ENCODE measurements at regions not wholly inside any gene's neighbourhood (a gene's known extent, or its start where the extent isn't known, plus 50 kb on each side); places are given as distances from the start of the nearest gene placed in this dataset.

DNA sequence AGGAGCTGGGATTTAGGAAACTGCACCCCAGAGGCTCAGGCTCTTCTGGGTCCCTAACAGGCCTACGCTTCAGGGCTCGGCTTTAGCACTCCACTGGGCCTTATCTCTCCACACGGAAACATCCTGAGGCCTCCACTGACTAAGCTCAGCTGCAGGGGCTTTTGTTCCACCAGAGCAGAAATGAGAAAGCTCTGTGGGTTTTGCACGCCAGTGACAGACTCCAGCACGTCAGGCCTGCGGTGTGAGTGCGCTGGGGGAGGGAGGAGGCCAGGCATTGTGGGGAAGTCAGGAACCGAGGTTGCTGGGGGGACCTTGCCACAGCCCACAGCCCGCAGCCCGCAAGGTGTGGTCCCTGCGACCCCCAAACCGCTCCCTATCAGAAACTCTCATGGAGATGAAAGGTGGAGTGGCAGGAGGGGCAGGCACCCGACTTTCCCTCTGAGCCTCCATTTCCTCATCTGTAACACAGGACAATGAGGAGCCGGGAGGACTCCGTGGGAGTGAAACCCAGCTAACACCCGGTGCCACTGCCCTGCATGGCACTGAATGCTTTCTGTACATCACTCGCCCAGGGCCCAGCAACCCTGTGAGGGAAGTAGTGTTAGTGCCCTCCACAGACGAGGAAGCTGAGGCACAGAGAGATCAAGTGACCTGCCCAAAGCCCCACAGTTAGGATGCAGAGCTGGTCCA, 106.5 kb downstream of the TPRA1 start:
- peak in 1 of 2 donors; percentile 7 for DNase-seq

DNA sequence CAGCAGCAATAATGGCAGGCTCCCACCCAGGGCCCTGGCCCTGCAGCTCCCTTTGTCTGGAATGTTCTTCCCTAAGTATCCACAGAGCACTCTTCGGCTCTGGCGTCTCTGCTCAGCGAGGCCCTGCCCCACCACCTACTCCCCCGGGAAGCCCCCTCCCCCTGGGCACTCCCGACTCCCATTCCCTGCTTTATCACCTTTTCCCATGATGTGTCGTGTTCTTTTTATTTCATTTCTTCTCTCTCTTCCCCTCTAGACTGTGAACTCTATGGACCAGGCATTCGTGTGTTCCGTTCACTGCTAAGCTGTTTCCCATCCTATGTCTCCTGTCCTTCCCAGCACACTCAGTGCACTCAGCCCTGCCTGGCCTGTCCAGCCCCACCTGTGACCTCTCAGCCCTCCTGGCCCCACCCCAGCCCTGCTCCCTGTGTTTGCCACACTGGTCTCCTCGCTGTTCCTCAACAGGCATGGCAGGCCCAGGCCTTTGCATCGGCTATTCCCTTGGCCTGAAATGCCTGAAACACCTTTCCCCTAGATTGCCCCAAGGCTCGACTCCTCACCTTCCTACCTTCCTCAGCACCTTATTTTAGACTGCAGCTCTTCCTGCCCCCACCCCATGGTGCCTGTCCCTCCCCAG, 107.4 kb downstream of the TPRA1 start:
- no peak for DNase-seq

DNA sequence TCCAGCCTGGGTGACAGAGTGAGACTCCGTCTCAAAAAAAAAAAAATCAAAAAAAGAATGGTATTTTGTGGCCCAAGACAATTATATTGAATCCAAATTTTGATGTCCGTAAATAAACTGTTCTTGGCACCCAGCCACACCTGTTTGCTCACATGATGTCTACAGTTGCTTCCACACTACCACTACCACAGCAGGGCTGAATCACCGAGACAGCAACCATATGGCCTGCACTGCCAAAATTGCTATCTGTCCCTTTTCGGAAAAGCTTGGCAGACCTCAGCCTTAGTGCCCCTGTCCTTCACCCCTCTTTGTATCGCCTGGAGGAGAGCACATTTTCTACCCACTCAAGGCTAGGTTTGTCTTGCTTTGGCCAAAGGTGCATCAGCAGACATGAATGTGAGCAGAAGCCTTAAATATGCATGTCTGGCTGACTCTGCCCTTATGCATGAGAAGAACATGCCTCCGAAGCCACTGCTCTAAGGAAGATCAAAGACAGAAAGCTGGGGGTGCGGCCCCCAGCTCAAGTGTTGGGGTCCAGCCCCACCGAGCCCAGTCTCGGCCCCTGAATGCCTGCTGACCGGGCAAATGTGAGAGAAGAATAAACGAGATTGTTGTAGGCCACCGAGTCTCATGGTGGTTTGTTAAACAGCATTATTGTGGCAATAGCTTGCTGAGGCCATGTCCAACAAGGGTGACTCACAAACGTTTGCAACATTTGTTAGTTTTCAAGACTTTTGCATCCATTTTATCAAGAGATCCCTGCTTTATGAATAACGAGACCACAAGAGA, 108.1 kb downstream of the TPRA1 start:
- no peak for DNase-seq

DNA sequence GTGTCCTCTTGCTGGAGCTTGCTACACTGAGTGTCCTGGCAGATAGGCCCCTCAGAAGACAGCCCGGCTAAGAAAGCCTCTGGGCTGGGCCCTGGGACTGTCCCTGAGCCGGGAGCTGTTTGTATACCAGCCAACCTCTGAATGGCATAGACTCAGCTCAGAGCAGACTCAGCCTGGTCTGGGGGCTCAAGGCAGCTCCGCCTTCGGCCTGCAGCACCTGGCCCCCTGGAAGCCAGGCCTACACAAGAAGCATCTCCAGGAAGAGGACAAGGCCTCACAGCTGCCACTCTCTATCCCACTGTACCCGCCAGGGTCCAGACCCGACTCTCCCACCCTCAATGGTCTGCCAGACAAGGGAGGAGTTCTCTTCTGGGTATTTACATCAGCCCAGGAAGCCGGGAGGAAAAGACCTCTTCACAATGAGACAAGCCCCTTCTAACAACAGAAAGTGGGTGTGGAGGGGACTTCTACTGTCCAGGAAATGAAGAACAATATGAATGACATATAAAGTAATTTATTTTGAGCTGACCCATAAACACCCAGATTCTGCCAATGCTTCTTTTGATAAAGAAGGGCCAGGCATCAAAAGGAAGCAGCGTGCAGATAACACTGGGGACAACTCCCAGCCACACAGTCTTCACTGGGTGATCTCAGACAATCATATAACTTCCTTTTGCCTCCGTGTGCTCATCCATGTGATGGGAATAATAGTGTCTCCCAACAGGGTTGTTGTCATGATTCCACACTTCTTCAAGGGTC, 110.2 kb downstream of the TPRA1 start:
- DNase-seq = no peak

- DNase-seq = no peak
These were observed 111.1 kb downstream of the TPRA1 start for GRCh38 chr3:127479449-127479848.

DNA sequence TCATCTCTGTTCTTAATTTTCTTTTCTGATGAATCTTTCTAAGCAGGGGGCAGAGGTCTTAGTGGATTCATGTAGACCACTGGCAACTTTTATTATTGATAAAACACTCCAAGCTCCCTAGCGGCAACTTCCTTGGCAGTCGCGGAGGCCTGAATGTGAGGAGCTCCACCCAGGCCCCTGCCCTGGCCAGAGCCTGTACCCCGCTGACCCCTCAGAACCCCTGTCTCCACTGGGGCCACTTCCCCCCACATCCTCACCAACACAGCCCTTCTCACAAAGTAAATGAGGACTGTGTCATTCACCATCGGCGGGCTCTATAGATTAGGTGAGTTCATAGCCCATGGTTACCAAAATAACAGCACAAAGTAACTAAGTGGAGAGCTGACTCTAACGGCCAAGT, 111.6 kb downstream of the TPRA1 start:
- no peak for DNase-seq

- DNase-seq = no peak
These were observed 113.1 kb downstream of the TPRA1 start for GRCh38 chr3:127477396-127477795.

DNA sequence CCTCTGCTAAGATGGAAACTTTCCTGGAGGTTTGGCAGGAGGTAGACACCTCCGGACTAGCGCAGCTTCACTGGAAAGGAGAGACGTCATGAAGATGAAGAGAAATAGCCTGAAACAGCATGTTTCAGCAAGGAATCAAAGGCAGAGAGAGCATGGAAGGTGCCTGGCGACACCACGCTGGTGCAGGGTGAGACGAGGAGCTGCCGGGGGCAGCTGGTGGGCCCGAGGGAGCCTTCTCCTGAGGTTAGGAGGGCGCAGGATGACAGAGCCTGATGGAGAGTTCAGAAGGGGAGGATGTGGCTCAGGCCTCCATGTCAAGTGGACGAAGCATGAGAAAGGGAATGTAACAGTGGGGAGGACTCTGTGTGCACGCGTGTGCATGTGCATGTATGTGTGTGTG, 113.6 kb downstream of the TPRA1 start:
- no peak for DNase-seq

GRCh38 chr3:127475975-127476705, 114.4 kb downstream of the TPRA1 start:
- DNase-seq = no peak

DNA sequence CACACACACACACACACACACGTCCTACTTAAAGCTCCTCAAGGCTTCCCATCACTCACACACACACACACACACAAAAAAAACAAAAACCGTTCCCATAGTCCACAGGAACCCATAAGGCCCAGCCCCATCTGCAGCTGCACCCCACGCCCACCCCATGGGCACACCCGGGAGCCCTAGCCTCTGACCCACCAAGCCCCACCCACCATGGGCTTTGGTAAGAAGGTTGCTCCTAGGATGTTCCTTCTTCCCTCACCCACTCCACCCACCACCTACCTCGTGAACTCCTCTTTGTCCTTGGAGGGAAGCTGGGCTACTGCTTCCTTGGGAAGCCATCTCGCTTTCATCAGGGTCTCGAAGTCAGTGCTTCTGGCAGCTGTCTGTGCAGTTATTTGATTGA, 115.1 kb downstream of the TPRA1 start:
- no peak for DNase-seq

GRCh38 chr3:127473244-127474024, 117.1 kb downstream of the TPRA1 start:
- peak in 1 of 2 donors; percentile 3 for DNase-seq

GRCh38 chr3:127472506-127472905, 118.0 kb downstream of the TPRA1 start:
- no peak for DNase-seq

DNA sequence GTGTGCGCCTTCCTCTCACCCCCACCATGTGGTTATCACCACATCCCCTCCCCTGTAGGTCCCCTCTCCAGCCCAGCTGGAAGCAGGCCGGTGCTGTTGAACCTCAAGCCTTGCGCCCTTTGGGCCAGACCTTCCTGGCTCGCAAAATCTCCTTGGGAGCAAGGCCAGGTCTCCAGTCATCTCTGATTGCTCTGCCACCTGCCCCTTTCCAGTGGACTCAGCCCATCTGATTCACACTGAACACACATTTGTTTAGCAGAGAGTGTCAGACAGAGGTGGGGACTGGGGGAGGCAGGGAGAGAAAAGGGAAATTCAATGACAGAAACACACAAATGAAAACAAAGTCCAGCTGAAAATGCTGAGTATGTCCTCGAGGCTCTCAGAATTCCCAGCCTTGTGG, 119.4 kb downstream of the TPRA1 start:
- no peak for DNase-seq

GRCh38 chr3:127469760-127470159, 120.8 kb downstream of the TPRA1 start:
- no peak for DNase-seq

DNA sequence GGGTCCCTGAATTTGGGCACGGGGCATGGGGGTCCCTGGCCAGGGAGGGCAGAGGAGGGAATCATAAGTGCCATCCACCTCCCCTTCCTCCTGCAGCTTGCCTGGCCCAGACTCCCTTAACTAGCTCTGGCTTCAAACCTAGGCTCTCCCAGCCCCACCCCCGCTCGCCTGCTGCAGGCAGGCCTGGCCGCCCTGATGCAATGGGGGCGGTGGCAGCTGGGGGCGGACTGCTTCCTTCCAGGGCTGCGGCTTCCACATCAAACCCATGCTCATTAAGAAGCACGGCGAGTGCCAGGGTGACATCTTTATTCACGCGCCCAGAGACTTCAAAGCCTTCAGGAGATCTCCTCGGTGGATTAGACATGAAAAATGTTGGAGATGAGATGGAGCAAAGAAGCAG, 123.1 kb downstream of the TPRA1 start:
- DNase-seq = no peak

DNA sequence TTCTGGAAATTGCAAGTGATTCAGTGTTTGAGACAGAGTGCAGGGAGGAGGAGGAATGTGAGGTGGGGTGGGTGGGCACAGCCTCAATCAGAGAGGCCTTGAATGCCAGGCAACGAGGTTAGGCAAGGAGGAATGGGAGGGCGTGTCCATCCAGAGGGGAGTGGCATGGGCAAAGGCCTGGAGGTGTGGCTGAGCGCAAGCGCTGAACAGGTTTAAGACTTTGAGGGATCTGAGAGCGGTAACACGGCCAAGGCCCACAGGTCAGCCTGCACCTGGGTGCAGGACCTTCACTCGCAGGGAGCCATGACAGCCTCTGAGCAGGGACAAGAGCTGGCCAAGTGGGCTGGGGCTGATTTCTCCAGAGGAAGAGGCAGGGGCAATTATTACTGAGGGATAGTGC, 125.9 kb downstream of the TPRA1 start:
- DNase-seq = no peak

GRCh38 chr3:127462111-127462655, 128.3 kb downstream of the TPRA1 start:
- no peak for DNase-seq

GRCh38 chr3:127461286-127461910, 129.1 kb downstream of the TPRA1 start:
- DNase-seq = no peak

DNA sequence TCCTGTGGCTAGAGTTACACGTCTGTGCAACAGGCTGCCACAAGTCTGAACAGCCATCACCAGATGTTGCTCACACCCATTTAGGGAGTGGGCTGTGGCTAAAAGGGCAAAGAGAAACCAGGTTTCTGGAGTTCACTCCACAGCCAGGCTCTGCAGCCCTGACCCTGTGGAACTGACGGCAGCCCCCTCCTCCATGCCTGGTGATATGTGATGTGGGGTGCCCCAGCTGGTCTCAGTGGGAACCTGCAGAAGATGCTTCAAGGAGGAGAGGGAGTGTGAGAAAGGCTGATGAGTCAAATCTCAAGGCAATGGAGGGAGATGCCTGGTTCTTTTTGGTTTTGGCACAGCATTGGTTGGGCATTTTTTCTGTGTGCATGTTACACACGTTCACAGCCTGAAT, 130.6 kb downstream of the TPRA1 start:
- DNase-seq = no peak

GRCh38 chr3:127458696-127459604, 131.6 kb downstream of the TPRA1 start:
- DNase-seq = no peak
